ENCODE measurements at regions not wholly inside any gene's neighbourhood (a gene's known extent, or its start where the extent isn't known, plus 50 kb on each side); places are given as distances from the start of the nearest gene placed in this dataset.

DNA sequence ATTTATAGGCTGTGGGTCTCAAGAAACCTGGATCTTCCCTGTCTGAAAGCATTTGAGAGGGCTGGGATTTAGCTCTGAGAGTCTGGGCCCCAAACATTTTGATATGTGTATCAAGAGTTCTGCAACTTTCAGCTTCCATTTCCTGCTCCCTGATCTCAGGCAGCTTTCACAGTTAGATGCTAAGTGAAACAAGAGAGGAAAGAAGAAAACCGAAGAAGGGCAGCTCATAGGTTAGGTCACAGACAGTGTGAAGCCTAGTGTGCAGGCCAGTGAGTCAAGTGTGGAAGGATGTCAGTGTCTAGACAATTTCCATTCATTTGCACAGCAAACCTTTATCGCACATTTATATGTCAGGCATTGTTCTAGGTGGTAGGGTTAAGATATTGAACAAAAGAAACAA, 173.6 kb upstream of the PROK2 start:
- H2AK5ac ChIP-seq (ENCODE audit: insufficient read length, low read length), result no peak overlapping the region
- no peaks in the 10 kb centered on the region for H3K27me3 ChIP-seq (ENCODE audit: insufficient read depth, low read length)
- H3K9me3 ChIP-seq (ENCODE audit: control insufficient read depth, low read depth, low read length), result no peaks in the 10 kb centered on the region
- no peak overlapping the region for H3T11ph ChIP-seq (ENCODE audit: low read length)
- no peak overlapping the region for H3K56ac ChIP-seq (ENCODE audit: insufficient read length, low read depth, low read length)
- H3K79me2 ChIP-seq (ENCODE audit: insufficient read depth, low read length), result no peaks in the 10 kb centered on the region
- no peak overlapping the region for H3K18ac ChIP-seq (ENCODE audit: insufficient read length, low read depth, low read length)
- H4K20me1 ChIP-seq (ENCODE audit: control insufficient read depth, insufficient read depth, insufficient read length), result no peaks in the 10 kb centered on the region
- no peak overlapping the region for H3K9ac ChIP-seq (ENCODE audit: extremely low read depth, insufficient read length, low read length)
- H3K4me3 Mint-ChIP-seq, result no peak overlapping the region
- H3K4me1 ChIP-seq (ENCODE audit: insufficient read depth, low read length), result peaks cover 11% of the 10 kb centered on the region; the same call in 1 of the 2 replicates
- H3K27ac ChIP-seq (ENCODE audit: insufficient read length, low read depth, low read length), result no peak overlapping the region
- no peak overlapping the region for H2BK20ac ChIP-seq (ENCODE audit: low read depth, low read length, poor library complexity, severe bottlenecking)
- no peak overlapping the region for H3K4ac ChIP-seq (ENCODE audit: low read depth, low read length)
- no peaks in the 10 kb centered on the region for H3K27me3 Mint-ChIP-seq (ENCODE audit: low read depth)
- no peak overlapping the region for H3K23ac ChIP-seq (ENCODE audit: insufficient read length, low read depth, low read length)
- no peak overlapping the region for H4K5ac ChIP-seq (ENCODE audit: insufficient read length, low read depth, low read length)
- peaks cover 3 to 4% of the 10 kb centered on the region in 2 experiments; a peak in 3 of 5 replicates for H3K9me3 Mint-ChIP-seq
- H2AFZ ChIP-seq (ENCODE audit: low read length), result no peak overlapping the region
- H2BK12ac ChIP-seq (ENCODE audit: insufficient read length, low read depth, low read length), result no peak overlapping the region
- H2BK5ac ChIP-seq (ENCODE audit: insufficient read length, low read length), result no peak overlapping the region
- no peak overlapping the region for H4K91ac ChIP-seq (ENCODE audit: insufficient read length, low read depth, low read length)
- WGBS (ENCODE audit: extremely low coverage, insufficient read length, low lambda C conversion rate), result no CpG with 5 or more reads among the region's 2 CpGs
- peaks cover 1 to 3% (median 2%) of the 10 kb centered on the region in 3 experiments; a peak in 2 of 7 replicates for H3K36me3 Mint-ChIP-seq (ENCODE audit: insufficient read depth in 1 of 3, low read depth in 3 of 3)
- TF ChIP-seq, protein P1, sequence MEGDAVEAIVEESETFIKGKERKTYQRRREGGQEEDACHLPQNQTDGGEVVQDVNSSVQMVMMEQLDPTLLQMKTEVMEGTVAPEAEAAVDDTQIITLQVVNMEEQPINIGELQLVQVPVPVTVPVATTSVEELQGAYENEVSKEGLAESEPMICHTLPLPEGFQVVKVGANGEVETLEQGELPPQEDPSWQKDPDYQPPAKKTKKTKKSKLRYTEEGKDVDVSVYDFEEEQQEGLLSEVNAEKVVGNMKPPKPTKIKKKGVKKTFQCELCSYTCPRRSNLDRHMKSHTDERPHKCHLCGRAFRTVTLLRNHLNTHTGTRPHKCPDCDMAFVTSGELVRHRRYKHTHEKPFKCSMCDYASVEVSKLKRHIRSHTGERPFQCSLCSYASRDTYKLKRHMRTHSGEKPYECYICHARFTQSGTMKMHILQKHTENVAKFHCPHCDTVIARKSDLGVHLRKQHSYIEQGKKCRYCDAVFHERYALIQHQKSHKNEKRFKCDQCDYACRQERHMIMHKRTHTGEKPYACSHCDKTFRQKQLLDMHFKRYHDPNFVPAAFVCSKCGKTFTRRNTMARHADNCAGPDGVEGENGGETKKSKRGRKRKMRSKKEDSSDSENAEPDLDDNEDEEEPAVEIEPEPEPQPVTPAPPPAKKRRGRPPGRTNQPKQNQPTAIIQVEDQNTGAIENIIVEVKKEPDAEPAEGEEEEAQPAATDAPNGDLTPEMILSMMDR (conservative IDR thresholded peaks at IDR 0.05), result no peak
- no peaks in the 10 kb centered on the region for H3K79me1 ChIP-seq (ENCODE audit: insufficient read depth, low read depth, low read length, poor library complexity, severe bottlenecking)
- no peak overlapping the region for H3K27ac Mint-ChIP-seq
- no peak overlapping the region for H2BK15ac ChIP-seq (ENCODE audit: low read depth, low read length)
- no peak overlapping the region for H3K14ac ChIP-seq (ENCODE audit: insufficient read depth, low read length)
- no peak overlapping the region for H4K8ac ChIP-seq (replicated peaks; ENCODE audit: insufficient read length, low read depth, low read length)
- no peak overlapping the region for H3K4me2 ChIP-seq (ENCODE audit: insufficient read depth, insufficient read length, low read length)
- no peaks in the 10 kb centered on the region for H3K23me2 ChIP-seq (ENCODE audit: insufficient read length, low read depth, low read length, poor library complexity, severe bottlenecking)
- H3K4me1 Mint-ChIP-seq, result peaks cover 30 to 31% of the 10 kb centered on the region in 2 experiments
- H2BK120ac ChIP-seq (ENCODE audit: low read depth, low read length, poor library complexity, severe bottlenecking), result no peak overlapping the region
- no peak for DNase-seq

Measured in H9 (cell line).